HepG2 (cell line): ENCODE measurements at regions not wholly inside any gene's neighbourhood (a gene's known extent, or its start where the extent isn't known, plus 50 kb on each side); places are given as distances from the start of the nearest gene placed in this dataset.

ENCODE experiments used
- ETV5 ChIP-seq: IDR thresholded peaks from 2 replicates; pipeline ENCODE4 v1.6.1; 2018; ENCODE audit warnings: missing biosample characterization, missing genetic modification reagents, inconsistent platforms, borderline replicate concordance
- GABPB1 ChIP-seq: IDR thresholded peaks from 2 replicates; pipeline ENCODE4 v1.6.1; 2016; ENCODE audit warnings: mild to moderate bottlenecking, missing genetic modification reagents, moderate library complexity, missing compliant biosample characterization
- ZNF317 ChIP-seq: sonication (generic); formaldehyde crosslinking; IDR thresholded peaks from 2 replicates; pipeline ENCODE4 v1.5.0; 2020; ENCODE audit warnings: mild to moderate bottlenecking, missing genetic modification reagents
- ZNF629 ChIP-seq: sonication (generic); formaldehyde crosslinking; conservative IDR thresholded peaks from 2 replicates; pipeline ENCODE4 v1.5.0; 2020; ENCODE audit warnings: missing genetic modification reagents

GRCh38 chr10:4448030-4448429 is 378.0 kb upstream of the AKR1E2 start:
- TF ChIP-seq ETV5 (CRISPR knock-in tag) = no peak
- TF ChIP-seq ZNF317 (CRISPR knock-in tag) = no peak
- no peak for TF ChIP-seq ZNF629 (CRISPR knock-in tag)
- no peak for TF ChIP-seq GABPB1
